A549 (cell line): ENCODE measurements at regions not wholly inside any gene's neighbourhood (a gene's known extent, or its start where the extent isn't known, plus 50 kb on each side); places are given as distances from the start of the nearest gene placed in this dataset.

Experiments
- BCL3 ChIP-seq: fragments of >200 bp; sonication (Bioruptor Twin); formaldehyde crosslinking; IDR thresholded peaks from 3 replicates; pipeline ENCODE4 v1.6.1; 2016
- CHD4 ChIP-seq: fragments of 200-600 bp; sonication (generic); IDR thresholded peaks from 2 replicates; pipeline ENCODE4 v1.6.1; 2016; ENCODE audit warnings: antibody characterized with exemption, mild to moderate bottlenecking, borderline replicate concordance
- CTCF ChIP-seq: fragments of >200 bp; sonication (Bioruptor Twin); formaldehyde crosslinking; IDR thresholded peaks from 3 replicates; pipeline ENCODE4 v1.5.1; 2016
- ESRRA ChIP-seq: fragments of 150-350 bp; IDR thresholded peaks from 2 replicates; pipeline ENCODE4 v1.6.1; 2014; ENCODE audit warnings: mild to moderate bottlenecking, low read length, borderline replicate concordance
- HOXB5 ChIP-seq: fragments of 250-450 bp; sonication (Bioruptor Pico); IDR thresholded peaks from 2 replicates; pipeline ENCODE4 v1.5.0; 2020; ENCODE audit warnings: mild to moderate bottlenecking, moderate library complexity
- KDM1A ChIP-seq: fragments of 200-600 bp; sonication (generic); IDR thresholded peaks from 2 replicates; pipeline ENCODE4 v1.6.1; 2016; ENCODE audit warnings: low read depth, mild to moderate bottlenecking
- MAZ ChIP-seq: fragments of 150-350 bp; IDR thresholded peaks from 2 replicates; pipeline ENCODE4 v1.6.1; 2014; ENCODE audit warnings: antibody characterized with exemption, low read depth, low read length, borderline replicate concordance
- MYC ChIP-seq: IDR thresholded peaks from 2 replicates; pipeline ENCODE4 v1.6.1; 2012; ENCODE audit warnings: mild to moderate bottlenecking, inconsistent platforms, low read length, improper control_type of control experiment, borderline replicate concordance
- POLR2A ChIP-seq: IDR thresholded peaks from 2 replicates; pipeline ENCODE4 v1.6.1; 2012; ENCODE audit warnings: mild to moderate bottlenecking, low read length
- RCOR1 ChIP-seq: fragments of 150-350 bp; IDR thresholded peaks from 2 replicates; pipeline ENCODE4 v1.6.1; 2014; ENCODE audit warnings: antibody characterized with exemption, low read length, low read depth
- RNF2 ChIP-seq: fragments of 200-600 bp; sonication (generic); IDR thresholded peaks from 2 replicates; pipeline ENCODE4 v1.6.1; 2016; ENCODE audit warnings: low read depth, mild to moderate bottlenecking, antibody characterized with exemption, moderate library complexity, borderline replicate concordance
- USF2 ChIP-seq: fragments of 450-650 bp; IDR thresholded peaks from 2 replicates; pipeline ENCODE4 v1.6.1; 2014; ENCODE audit warnings: antibody characterized with exemption
- TF ChIP-seq, protein P1 (sequence below): fragments of 200-600 bp; sonication (generic); IDR thresholded peaks from 2 replicates; pipeline ENCODE4 v1.6.1; 2016; ENCODE audit warnings: antibody characterized with exemption, mild to moderate bottlenecking, moderate library complexity

- TF ChIP-seq MAZ (no peak), CTCF (no peak), USF2 (no peak), POLR2A (no peak), MYC (no peak), RCOR1 (no peak), CHD4 (no peak), KDM1A (no peak), BCL3 (no peak), RNF2 (no peak), HOXB5 (CRISPR knock-in tag) (no peak), ESRRA (no peak)
- TF ChIP-seq, protein P1, sequence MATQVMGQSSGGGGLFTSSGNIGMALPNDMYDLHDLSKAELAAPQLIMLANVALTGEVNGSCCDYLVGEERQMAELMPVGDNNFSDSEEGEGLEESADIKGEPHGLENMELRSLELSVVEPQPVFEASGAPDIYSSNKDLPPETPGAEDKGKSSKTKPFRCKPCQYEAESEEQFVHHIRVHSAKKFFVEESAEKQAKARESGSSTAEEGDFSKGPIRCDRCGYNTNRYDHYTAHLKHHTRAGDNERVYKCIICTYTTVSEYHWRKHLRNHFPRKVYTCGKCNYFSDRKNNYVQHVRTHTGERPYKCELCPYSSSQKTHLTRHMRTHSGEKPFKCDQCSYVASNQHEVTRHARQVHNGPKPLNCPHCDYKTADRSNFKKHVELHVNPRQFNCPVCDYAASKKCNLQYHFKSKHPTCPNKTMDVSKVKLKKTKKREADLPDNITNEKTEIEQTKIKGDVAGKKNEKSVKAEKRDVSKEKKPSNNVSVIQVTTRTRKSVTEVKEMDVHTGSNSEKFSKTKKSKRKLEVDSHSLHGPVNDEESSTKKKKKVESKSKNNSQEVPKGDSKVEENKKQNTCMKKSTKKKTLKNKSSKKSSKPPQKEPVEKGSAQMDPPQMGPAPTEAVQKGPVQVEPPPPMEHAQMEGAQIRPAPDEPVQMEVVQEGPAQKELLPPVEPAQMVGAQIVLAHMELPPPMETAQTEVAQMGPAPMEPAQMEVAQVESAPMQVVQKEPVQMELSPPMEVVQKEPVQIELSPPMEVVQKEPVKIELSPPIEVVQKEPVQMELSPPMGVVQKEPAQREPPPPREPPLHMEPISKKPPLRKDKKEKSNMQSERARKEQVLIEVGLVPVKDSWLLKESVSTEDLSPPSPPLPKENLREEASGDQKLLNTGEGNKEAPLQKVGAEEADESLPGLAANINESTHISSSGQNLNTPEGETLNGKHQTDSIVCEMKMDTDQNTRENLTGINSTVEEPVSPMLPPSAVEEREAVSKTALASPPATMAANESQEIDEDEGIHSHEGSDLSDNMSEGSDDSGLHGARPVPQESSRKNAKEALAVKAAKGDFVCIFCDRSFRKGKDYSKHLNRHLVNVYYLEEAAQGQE = no peak
These were observed 225.4 kb upstream of the ZC3H12C start for GRCh38 chr11:109867784-109868183.
